PC-3 (cell line): ENCODE measurements at regions not wholly inside any gene's neighbourhood (a gene's known extent, or its start where the extent isn't known, plus 50 kb on each side); places are given as distances from the start of the nearest gene placed in this dataset.

ENCODE experiments used
- EZH2 ChIP-seq: fragments of 300-600 bp; sonication (generic); IDR thresholded peaks from one replicate; pipeline ENCODE4 v1.6.1; 2017; ENCODE audit warnings: antibody characterized with exemption, mild to moderate bottlenecking, low read length; ENCODE audit not compliant: unreplicated experiment
- EZH2phosphoT487 ChIP-seq: fragments of 300-600 bp; sonication (generic); IDR thresholded peaks from 2 replicates; pipeline ENCODE4 v1.6.1; 2018; ENCODE audit warnings: mild to moderate bottlenecking, antibody characterized with exemption, low read length, borderline replicate concordance
- TF ChIP-seq, protein P1 (sequence below): fragments of 300-600 bp; sonication (generic); conservative IDR thresholded peaks from 2 replicates; pipeline ENCODE4 v1.5.1; 2017; ENCODE audit warnings: antibody characterized with exemption, low read depth, mild to moderate bottlenecking, low read length

DNA sequence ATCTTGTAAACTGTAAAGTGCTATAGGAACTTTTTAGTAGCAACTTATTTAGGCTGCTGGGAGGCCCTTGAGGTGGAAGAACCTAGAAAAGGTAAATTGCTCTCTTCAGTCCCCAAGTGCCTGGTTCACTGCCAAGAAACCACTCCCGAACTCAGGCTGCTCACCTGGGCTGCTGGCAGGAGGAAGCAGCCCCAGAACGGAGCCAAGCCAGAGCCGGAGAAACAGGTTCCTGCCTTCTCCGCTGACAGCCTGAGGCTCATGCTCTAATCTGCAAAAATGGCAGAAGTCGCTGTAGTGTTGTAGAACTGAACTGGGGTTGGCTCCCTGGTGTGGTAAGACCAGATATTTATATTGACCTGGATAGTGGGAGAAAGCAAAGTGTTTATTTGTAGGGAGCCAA lies 136.0 kb downstream of the CUL2 start:
- TF ChIP-seq EZH2phosphoT487 (no peak), EZH2 (no peak)
- TF ChIP-seq, protein P1, sequence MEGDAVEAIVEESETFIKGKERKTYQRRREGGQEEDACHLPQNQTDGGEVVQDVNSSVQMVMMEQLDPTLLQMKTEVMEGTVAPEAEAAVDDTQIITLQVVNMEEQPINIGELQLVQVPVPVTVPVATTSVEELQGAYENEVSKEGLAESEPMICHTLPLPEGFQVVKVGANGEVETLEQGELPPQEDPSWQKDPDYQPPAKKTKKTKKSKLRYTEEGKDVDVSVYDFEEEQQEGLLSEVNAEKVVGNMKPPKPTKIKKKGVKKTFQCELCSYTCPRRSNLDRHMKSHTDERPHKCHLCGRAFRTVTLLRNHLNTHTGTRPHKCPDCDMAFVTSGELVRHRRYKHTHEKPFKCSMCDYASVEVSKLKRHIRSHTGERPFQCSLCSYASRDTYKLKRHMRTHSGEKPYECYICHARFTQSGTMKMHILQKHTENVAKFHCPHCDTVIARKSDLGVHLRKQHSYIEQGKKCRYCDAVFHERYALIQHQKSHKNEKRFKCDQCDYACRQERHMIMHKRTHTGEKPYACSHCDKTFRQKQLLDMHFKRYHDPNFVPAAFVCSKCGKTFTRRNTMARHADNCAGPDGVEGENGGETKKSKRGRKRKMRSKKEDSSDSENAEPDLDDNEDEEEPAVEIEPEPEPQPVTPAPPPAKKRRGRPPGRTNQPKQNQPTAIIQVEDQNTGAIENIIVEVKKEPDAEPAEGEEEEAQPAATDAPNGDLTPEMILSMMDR = no peak
